ENCODE measurements at regions not wholly inside any gene's neighbourhood (a gene's known extent, or its start where the extent isn't known, plus 50 kb on each side); places are given as distances from the start of the nearest gene placed in this dataset.

DNA sequence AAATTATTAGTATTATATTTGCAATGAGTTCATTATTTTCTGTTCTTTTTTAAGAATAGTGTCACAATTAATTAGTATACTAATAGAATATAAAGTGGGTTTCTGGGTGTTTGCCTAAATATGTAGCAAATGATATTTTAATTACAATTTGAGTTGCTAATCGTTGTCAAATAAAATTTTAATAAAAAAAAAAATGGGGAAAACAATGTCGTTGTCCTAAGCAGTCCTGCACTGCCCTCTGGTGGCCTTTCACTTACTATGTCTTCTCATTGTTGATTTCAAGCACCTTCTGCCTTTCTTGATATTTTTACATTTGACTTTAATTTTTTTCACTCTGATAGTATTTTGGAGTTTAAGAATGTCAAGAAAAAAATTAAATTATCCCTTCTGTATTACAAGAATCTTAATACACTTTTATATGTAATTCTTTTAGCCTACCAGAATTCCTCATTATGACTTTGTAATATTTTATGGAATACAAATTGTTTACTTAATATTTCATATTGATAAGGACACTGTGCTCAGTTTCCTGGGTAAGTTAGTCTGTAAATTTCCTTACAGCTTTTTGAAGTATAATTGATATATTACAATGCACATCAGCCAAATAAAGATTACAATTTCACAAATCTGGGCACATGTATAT, 104.5 kb upstream of the FMN2 start:
- TF ChIP-seq CTCF (conservative IDR thresholded peaks at IDR 0.05; ENCODE audit: low read depth, low read length), result peak; percentile 71
- TF ChIP-seq POLR2A (IDR thresholded peaks at IDR 0.05; ENCODE audit: low read depth, low read length), result no peak
- no peak for TF ChIP-seq RCOR1 (IDR thresholded peaks at IDR 0.05; ENCODE audit: insufficient replicate concordance, low read length)
- no peak for TF ChIP-seq MAZ (IDR thresholded peaks at IDR 0.05; ENCODE audit: borderline replicate concordance, low read depth, low read length)
- peak; percentile 41 for TF ChIP-seq SMC3 (IDR thresholded peaks at IDR 0.05; ENCODE audit: low read depth, low read length)
- TF ChIP-seq FOS (IDR thresholded peaks at IDR 0.05; ENCODE audit: low read depth, low read length), result no peak

Measured in IMR-90 (cell line).